ENCODE measurements at regions not wholly inside any gene's neighbourhood (a gene's known extent, or its start where the extent isn't known, plus 50 kb on each side); places are given as distances from the start of the nearest gene placed in this dataset.

DNA sequence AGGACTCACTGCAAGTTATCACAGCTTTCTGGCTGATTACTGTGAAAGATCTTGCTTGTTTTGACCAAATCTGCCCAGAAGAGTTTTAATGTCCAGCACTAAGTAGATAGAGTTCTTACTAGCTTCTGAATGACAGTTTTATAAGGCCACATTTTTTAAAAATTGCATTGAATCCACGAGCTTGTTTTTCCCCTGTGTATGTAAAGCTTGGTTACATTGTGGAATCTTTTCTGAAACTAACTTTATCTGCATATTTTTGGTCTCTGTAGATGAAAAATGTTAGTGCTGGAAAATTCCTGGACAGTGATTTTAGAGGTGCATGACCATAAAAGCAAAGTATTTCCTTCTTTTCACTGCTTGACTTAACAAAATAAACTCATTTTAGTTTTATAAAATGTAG lies 650.3 kb upstream of the FAM241A start:
- TF ChIP-seq, protein P1, sequence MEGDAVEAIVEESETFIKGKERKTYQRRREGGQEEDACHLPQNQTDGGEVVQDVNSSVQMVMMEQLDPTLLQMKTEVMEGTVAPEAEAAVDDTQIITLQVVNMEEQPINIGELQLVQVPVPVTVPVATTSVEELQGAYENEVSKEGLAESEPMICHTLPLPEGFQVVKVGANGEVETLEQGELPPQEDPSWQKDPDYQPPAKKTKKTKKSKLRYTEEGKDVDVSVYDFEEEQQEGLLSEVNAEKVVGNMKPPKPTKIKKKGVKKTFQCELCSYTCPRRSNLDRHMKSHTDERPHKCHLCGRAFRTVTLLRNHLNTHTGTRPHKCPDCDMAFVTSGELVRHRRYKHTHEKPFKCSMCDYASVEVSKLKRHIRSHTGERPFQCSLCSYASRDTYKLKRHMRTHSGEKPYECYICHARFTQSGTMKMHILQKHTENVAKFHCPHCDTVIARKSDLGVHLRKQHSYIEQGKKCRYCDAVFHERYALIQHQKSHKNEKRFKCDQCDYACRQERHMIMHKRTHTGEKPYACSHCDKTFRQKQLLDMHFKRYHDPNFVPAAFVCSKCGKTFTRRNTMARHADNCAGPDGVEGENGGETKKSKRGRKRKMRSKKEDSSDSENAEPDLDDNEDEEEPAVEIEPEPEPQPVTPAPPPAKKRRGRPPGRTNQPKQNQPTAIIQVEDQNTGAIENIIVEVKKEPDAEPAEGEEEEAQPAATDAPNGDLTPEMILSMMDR (IDR thresholded peaks at IDR 0.05), result no peak
- TF ChIP-seq POLR2A (IDR thresholded peaks at IDR 0.05), result no peak
- no peak for TF ChIP-seq POLR2AphosphoS5 (IDR thresholded peaks at IDR 0.05)
